IMR-90 (cell line): ENCODE measurements at regions not wholly inside any gene's neighbourhood (a gene's known extent, or its start where the extent isn't known, plus 50 kb on each side); places are given as distances from the start of the nearest gene placed in this dataset.

Experiments
- ATAC-seq: fragments of 200-7000 bp; cut with Tn5 transposase; 2 replicates; pipeline ENCODE4 v1.9.1; 2020; ENCODE audit warnings: low read depth, mild to moderate bottlenecking, moderate library complexity
- BruUV-seq: library from RNA; stranded (reverse); fragments of 400-500 nt; replicated peaks from 2 replicates; lab custom pipeline; 2021; lab: Mats Ljungman, UMichigan
- CTCF ChIA-PET: fragments of 300-600 bp; formaldehyde crosslinking; extraction: SDS; loops from one replicate; lab custom pipeline; 2021; ENCODE audit warnings: antibody characterized with exemption; lab: Yijun Ruan, JAX
- POLR2A ChIA-PET: fragments of 300-600 bp; sonication (Branson Sonifier 250); formaldehyde crosslinking; loops from one replicate; lab custom pipeline; 2022; ENCODE audit warnings: antibody characterized with exemption; ENCODE audit not compliant: unreplicated experiment; lab: Charles Lee
- DNase-seq: peaks from one replicate; pipeline ENCODE4 v3.0.0; 2013
- H2AFZ ChIP-seq: replicated peaks from 2 replicates; pipeline ENCODE3; 2013; ENCODE audit warnings: low read length, mild to moderate bottlenecking; ENCODE audit not compliant: poor library complexity
- H2AK5ac ChIP-seq: 2 replicates; pipeline ENCODE4 v1.6.1; 2013; ENCODE audit warnings: low read depth, low read length, inconsistent platforms
- H2AK9ac ChIP-seq: replicated peaks from 2 replicates; pipeline ENCODE3; 2013; ENCODE audit warnings: mild to moderate bottlenecking, low read depth, low read length, moderate library complexity; ENCODE audit not compliant: poor library complexity
- H2BK120ac ChIP-seq: 2 replicates; pipeline ENCODE4 v1.6.1; 2013; ENCODE audit warnings: low read depth, low read length, inconsistent platforms
- H2BK15ac ChIP-seq: 3 replicates; pipeline ENCODE4 v1.6.1; 2013; ENCODE audit warnings: low read depth, low read length, inconsistent platforms
- H2BK20ac ChIP-seq: 2 replicates; pipeline ENCODE4 v1.6.1; 2013; ENCODE audit warnings: low read depth, mild to moderate bottlenecking, inconsistent platforms, low read length, moderate library complexity
- H2BK5ac ChIP-seq: 2 replicates; pipeline ENCODE4 v1.6.1; 2013; ENCODE audit warnings: mild to moderate bottlenecking, low read depth, low read length, inconsistent platforms; ENCODE audit not compliant: poor library complexity, severe bottlenecking
- H3K14ac ChIP-seq: replicated peaks from 2 replicates; pipeline ENCODE4 v1.6.1; 2013; ENCODE audit warnings: low read depth, low read length, inconsistent platforms
- H3K18ac ChIP-seq: 2 replicates; pipeline ENCODE4 v1.6.1; 2013; ENCODE audit warnings: low read depth, low read length, control low read depth
- H3K23ac ChIP-seq: 2 replicates; pipeline ENCODE4 v1.6.1; 2013; ENCODE audit warnings: low read depth, low read length, inconsistent platforms
- H3K27ac ChIP-seq: 2 replicates; pipeline ENCODE4 v1.5.1; 2013; ENCODE audit warnings: mild to moderate bottlenecking, control low read depth, low read length; ENCODE audit not compliant: insufficient read depth
- H3K27me3 ChIP-seq: 2 replicates; pipeline ENCODE4 v1.6.1; 2013; ENCODE audit warnings: low read length; ENCODE audit not compliant: control insufficient read depth, insufficient read depth
- H3K36me3 ChIP-seq: 2 replicates; pipeline ENCODE4 v1.6.1; 2013; ENCODE audit warnings: low read length, mixed read lengths; ENCODE audit not compliant: control insufficient read depth, insufficient read depth
- H3K4ac ChIP-seq: 2 replicates; pipeline ENCODE4 v1.6.1; 2013; ENCODE audit warnings: low read depth, low read length, inconsistent platforms
- H3K4me1 ChIP-seq: 2 replicates; pipeline ENCODE4 v1.6.1; 2013; ENCODE audit warnings: low read length, mixed read lengths; ENCODE audit not compliant: control insufficient read depth, insufficient read depth
- H3K4me2 ChIP-seq: 2 replicates; pipeline ENCODE4 v1.6.1; 2013; ENCODE audit warnings: low read depth, mild to moderate bottlenecking, control low read depth, low read length, moderate library complexity
- H3K4me3 ChIP-seq: 2 replicates; pipeline ENCODE4 v1.5.1; 2013; ENCODE audit warnings: low read depth, mild to moderate bottlenecking, control low read depth, low read length, moderate library complexity; ENCODE audit not compliant: insufficient read depth
- H3K56ac ChIP-seq: 2 replicates; pipeline ENCODE4 v1.6.1; 2013; ENCODE audit warnings: low read length, inconsistent platforms; ENCODE audit not compliant: insufficient read depth; ENCODE audit errors: extremely low read depth
- H3K79me1 ChIP-seq, 2 experiments: 2 replicates each; pipeline ENCODE4 v1.6.1; 2013; ENCODE audit warnings: low read length in 2 of 2, inconsistent platforms in 1 of 2, low read depth in 1 of 2
- H3K9ac ChIP-seq: 2 replicates; pipeline ENCODE4 v1.6.1; 2013; ENCODE audit warnings: low read depth, low read length, control low read depth
- H3K9me1 ChIP-seq: 2 replicates; pipeline ENCODE4 v1.6.1; 2013; ENCODE audit warnings: low read length, inconsistent platforms; ENCODE audit not compliant: insufficient read depth
- H3K9me3 ChIP-seq: 2 replicates; pipeline ENCODE4 v1.6.1; 2013; ENCODE audit warnings: low read length; ENCODE audit not compliant: control insufficient read depth, insufficient read depth
- H4K20me1 ChIP-seq: 2 replicates; pipeline ENCODE4 v1.6.1; 2013; ENCODE audit warnings: low read length, inconsistent platforms; ENCODE audit not compliant: insufficient read depth
- H4K5ac ChIP-seq: 2 replicates; pipeline ENCODE4 v1.6.1; 2013; ENCODE audit warnings: mild to moderate bottlenecking, low read depth, low read length, control low read depth
- H4K8ac ChIP-seq, 2 experiments: 2 replicates each; pipeline ENCODE4 v1.6.1; 2013; ENCODE audit warnings: low read depth in 2 of 2, low read length in 2 of 2, control low read depth in 1 of 2, inconsistent platforms in 1 of 2
- H4K91ac ChIP-seq: 2 replicates; pipeline ENCODE4 v1.6.1; 2013; ENCODE audit warnings: low read depth, low read length, inconsistent platforms; ENCODE audit not compliant: insufficient read depth
- RCOR1 ChIP-seq: IDR thresholded peaks from 2 replicates; pipeline ENCODE4 v1.6.1; 2012; ENCODE audit warnings: mild to moderate bottlenecking, low read length, improper control_type of control experiment; ENCODE audit not compliant: insufficient replicate concordance
- WGBS, 2 experiments: methylation state at CpG; one replicate each; pipeline versions ENCODE4 v1.1.5 to v1.1.7; 2013; ENCODE audit warnings: missing lambda C conversion rate in 2 of 2; ENCODE audit not compliant: insufficient read length in 1 of 2; ENCODE audit errors: extremely low coverage in 2 of 2; 5-methylcytosine and 5-hydroxymethylcytosine counted together
- dilution Hi-C: fragments of 300-500 bp; cut with HindIII; formaldehyde crosslinking; loops from one replicate; pipeline ENCODE4 v1.14.3; 2018; ENCODE audit warnings: low sequenced_read_pairs; ENCODE audit not compliant: unreplicated experiment
- in situ Hi-C: fragments of 300-500 bp; cut with MboI; formaldehyde crosslinking; loops from 3 replicates; pipeline ENCODE4 v1.14.3; 2019; ENCODE audit warnings: low sequenced_read_pairs, inconsistent platforms, mixed read lengths
- intact Hi-C: fragments of 100-400 bp; cut with micrococcal nuclease; formaldehyde crosslinking; loops from 2 replicates; pipeline ENCODE4 v1.10.0; 2022

- Histone ChIP-seq H2BK120ac (no peak overlapping the region), H3K79me1 (no peaks in the 10 kb centered on the region), H3K9ac (no peak overlapping the region), H4K91ac (no peak overlapping the region), H2AK5ac (no peak overlapping the region), H4K20me1 (no peaks in the 10 kb centered on the region), H2AFZ (no peak overlapping the region), H4K5ac (no peak overlapping the region), H2BK5ac (no peak overlapping the region), H3K4me3 (no peak overlapping the region), H3K4ac (no peak overlapping the region), H3K9me1 (no peaks in the 10 kb centered on the region), H3K4me1 (no peaks in the 10 kb centered on the region; the same call in 1 of the 2 replicates), H2AK9ac (no peak overlapping the region), H3K56ac (no peak overlapping the region), H2BK20ac (no peak overlapping the region), H3K27me3 (0 out of 2 replicates have a peak, but pooled peaks cover 2% of the 10 kb centered on the region), H2BK15ac (no peak overlapping the region), H3K27ac (no peak overlapping the region), H3K18ac (no peak overlapping the region), H4K8ac (no peak overlapping the region), H3K36me3 (no peaks in the 10 kb centered on the region), H3K14ac (no peak overlapping the region), H3K23ac (no peak overlapping the region), H3K4me2 (no peak overlapping the region), H3K9me3 (no peaks in the 10 kb centered on the region)
- WGBS, 2 experiments, result no CpG with 5 or more reads among the region's 8 CpGs
- dilution Hi-C loops (no loop called here), in situ Hi-C loops (no loop called here), intact Hi-C loops (no loop called here)
- no TSS peak for BruUV-seq
- TF ChIP-seq RCOR1, result no peak
- DNase-seq (no peak), ATAC-seq (no peak)
- ChIA-PET POLR2A (no interaction called here), CTCF (no interaction called here)
These were observed 117.7 kb downstream of the PLEKHG1 start for GRCh38 chr6:150717419-150717818.
